Fibroblast of villous mesenchyme (primary cell): ENCODE measurements at regions not wholly inside any gene's neighbourhood (a gene's known extent, or its start where the extent isn't known, plus 50 kb on each side); places are given as distances from the start of the nearest gene placed in this dataset.
"Not testable (repeated sequence)": the region's sequence is repeated elsewhere in the genome, so short reads cannot be mapped to it uniquely, and the experiment has no call there.

ENCODE experiments used
- DNase-seq: peaks from one replicate; pipeline ENCODE4 v3.0.0-alpha.2; 2010; ENCODE audit warnings: low read depth
- H3K4me3 ChIP-seq: 2 replicates; pipeline ENCODE4 v1.5.1; 2011; ENCODE audit warnings: low read depth, mild to moderate bottlenecking, low read length
- TF ChIP-seq, protein P1 (sequence below): IDR thresholded peaks from 2 replicates; pipeline ENCODE4 v1.5.1; 2012; ENCODE audit warnings: low read depth, mild to moderate bottlenecking, low read length; ENCODE audit not compliant: insufficient read depth

DNA sequence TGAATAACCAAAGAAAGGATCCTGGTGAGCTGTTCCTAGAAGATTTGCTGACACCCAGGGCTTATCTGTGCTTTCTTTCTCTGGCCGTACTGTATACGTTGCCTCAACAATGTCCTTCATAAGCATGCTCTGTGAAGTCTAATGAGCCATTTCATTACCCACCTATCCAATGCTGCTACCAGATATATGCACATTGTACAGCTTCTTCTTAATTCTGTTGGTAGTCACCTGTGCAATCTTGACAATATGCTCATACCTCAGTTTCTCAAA lies 731.8 kb upstream of the NCAM2 start:
- H3K4me3 ChIP-seq, result no peak overlapping the region
- TF ChIP-seq, protein P1, sequence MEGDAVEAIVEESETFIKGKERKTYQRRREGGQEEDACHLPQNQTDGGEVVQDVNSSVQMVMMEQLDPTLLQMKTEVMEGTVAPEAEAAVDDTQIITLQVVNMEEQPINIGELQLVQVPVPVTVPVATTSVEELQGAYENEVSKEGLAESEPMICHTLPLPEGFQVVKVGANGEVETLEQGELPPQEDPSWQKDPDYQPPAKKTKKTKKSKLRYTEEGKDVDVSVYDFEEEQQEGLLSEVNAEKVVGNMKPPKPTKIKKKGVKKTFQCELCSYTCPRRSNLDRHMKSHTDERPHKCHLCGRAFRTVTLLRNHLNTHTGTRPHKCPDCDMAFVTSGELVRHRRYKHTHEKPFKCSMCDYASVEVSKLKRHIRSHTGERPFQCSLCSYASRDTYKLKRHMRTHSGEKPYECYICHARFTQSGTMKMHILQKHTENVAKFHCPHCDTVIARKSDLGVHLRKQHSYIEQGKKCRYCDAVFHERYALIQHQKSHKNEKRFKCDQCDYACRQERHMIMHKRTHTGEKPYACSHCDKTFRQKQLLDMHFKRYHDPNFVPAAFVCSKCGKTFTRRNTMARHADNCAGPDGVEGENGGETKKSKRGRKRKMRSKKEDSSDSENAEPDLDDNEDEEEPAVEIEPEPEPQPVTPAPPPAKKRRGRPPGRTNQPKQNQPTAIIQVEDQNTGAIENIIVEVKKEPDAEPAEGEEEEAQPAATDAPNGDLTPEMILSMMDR, result no peak
- no peak for DNase-seq

DNA sequence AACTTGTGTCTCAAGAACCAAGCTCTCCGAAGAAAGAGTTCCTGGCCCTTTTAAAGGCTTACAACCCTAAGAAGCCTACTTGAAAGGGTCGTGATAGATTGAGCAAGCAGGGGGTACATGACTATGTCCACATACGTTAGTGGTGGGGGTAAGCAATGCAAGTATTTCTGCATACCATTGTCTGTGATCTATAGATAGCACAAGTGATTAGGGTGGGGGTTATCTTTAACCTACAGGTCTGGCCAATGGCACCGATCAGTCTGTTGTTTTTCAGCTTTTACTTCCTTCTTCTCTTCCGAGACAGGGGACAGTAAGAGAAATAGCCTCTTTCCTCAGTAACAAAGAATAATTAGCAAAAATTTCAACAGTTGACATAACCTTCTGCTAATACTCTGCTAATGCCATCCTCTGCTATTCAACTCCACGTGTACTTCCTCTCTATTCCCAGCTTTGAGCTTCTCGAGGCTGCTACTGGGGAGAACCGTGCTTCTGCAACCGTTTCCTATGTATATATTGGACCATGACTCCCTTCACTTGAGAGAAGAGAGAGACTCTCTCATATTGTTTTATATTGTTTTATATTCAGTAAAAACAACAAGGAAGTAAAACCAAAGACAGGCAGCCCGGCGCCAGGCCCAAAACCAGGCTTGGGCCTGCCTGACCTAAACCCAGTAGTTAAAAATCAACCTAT lies 727.7 kb upstream of the NCAM2 start:
- H3K4me3 ChIP-seq, result no peak overlapping the region
- DNase-seq, result no peak
- TF ChIP-seq, protein P1, result no peak

DNA sequence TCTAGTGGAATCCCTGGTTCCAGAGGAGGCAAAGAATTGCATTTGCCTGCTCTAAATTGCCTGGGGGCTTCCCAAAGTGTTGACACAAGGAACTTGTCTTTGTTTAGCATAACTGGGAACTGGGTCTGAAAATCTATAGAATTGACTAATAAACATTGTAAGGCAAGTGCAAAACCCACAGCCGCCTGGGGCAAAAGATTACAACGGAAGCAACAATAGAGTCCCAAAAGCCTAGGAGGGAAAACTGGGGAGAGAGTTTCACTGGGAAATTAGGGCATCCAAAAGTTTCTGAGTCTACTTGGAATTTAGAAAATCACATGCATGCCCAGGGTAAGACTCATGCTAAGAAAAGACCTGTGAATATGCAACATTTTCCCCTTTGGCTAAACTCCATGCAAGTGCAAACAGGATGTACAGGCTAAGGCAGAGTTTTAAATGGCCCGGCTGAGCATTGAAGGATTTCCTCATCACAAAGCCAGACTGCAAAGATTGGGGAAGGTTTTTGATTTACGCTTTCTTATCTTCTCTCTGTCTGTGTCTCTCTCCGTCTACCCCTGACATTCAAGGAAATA lies 725.3 kb upstream of the NCAM2 start:
- no peak for DNase-seq
- TF ChIP-seq, protein P1, result no peak
- H3K4me3 ChIP-seq, result no peak overlapping the region

DNA sequence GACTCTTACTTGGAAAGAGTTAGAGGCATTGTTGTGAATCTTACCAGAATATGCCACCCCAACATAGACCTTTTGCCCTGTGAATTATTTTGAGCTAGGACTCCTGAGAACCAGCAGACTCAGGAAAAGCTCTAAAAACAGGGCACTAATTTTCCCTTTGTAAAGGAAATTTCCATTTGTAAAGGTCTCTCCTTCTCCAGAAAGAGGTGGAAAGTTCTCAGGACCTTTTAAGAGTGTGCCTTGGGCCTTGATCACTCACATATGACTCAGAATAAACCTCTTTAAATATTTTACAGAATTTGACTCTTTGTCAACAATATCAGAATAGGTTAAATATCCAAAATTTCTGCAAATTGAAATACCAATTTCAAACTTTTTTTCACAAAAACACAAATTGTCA lies 721.8 kb upstream of the NCAM2 start:
- TF ChIP-seq, protein P1, result no peak
- no peak for DNase-seq
- no peak overlapping the region for H3K4me3 ChIP-seq

DNA sequence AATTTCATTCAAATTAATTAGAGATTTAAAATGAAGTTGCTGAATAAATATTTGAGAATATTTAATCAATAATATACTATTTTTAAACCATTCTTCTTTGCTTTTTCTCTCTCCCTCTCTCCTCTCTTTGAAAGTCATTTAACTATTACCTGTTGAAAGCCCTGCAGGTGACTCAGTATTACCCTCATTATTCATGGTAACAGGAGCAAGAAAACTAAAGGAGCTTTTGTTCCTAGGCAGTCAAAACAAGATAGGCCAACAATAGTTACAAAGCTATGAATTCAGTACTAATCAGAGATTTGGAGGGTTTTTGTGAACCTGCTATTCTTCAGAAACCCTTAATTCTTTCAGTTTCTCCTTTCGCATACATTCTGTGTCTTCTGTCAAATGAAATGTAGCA lies 721.3 kb upstream of the NCAM2 start:
- DNase-seq, result no peak
- TF ChIP-seq, protein P1, result no peak
- H3K4me3 ChIP-seq, result no peak overlapping the region

DNA sequence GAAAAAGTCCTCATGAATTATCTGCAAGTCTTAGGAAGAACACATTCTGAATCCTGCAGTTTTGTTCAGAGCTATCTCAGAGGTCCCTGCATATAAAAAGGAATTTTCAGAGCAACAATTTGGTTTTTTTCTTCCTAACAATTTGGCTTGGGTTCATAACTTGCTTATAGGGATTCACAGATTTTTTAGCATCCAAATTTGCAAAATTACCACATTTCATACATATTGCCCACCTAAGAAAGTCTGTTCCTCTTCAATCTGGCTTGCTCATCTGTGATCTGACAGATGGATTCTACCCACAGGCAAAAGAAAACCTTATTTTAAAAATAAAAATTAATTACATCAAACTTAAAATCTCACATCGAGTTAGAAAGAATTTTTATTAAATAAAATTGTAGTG lies 714.4 kb upstream of the NCAM2 start:
- TF ChIP-seq, protein P1, result no peak
- no peak for DNase-seq
- H3K4me3 ChIP-seq, result no peak overlapping the region

DNA sequence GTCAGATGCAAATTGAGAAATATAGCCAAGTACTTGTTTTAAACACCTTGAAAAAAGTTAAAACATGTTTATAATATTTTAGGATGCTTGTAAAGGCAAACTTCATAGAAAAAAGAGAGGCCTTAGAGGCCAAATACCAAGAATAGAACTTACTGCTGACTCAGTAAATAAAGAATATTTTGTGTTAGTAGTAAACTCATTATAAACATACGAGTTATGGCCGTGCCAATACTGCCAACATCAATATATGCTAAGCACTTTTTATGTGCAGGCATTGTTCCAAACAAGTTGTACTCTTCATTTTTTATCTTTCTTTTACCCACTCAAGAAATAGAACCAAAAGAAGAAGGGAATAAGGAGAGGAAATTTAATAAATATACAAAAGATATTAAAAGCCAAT lies 705.9 kb upstream of the NCAM2 start:
- H3K4me3 ChIP-seq, result no peak overlapping the region
- TF ChIP-seq, protein P1, result no peak
- no peak for DNase-seq

DNA sequence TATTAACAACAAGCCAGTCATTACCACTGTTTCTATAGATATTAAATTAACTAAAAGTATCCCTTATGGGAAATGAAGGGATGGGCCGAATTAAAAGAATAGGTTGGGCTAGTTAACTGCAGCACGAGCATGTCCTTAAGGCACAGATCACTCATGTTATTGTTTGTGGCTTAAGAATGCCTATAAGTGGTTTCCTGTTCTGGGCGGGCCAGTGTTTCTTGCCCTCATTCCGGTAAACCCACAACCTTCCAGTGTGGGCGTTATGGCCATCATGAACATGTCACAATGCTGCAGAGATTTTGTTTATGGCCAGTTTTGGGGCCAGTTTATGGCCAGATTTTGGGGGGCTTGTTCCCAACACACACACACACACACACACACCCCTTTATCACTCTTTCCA lies 705.4 kb upstream of the NCAM2 start:
- H3K4me3 ChIP-seq, DNase-seq: not testable (repeated sequence)
